ENCODE measurements at regions not wholly inside any gene's neighbourhood (a gene's known extent, or its start where the extent isn't known, plus 50 kb on each side); places are given as distances from the start of the nearest gene placed in this dataset.

- no peaks in the 10 kb centered on the region for H3K79me2 ChIP-seq (ENCODE audit: control insufficient read depth in 1 of 2, insufficient read depth in 2 of 2, low read length in 2 of 2)
- FAIRE-seq (no peak), DNase-seq (ENCODE audit: low read depth in 1 of 2, low spot score in 2 of 2) (no peak)
- no peak overlapping the region for H2AK5ac ChIP-seq (ENCODE audit: low read depth, low read length)
- H2BK20ac ChIP-seq (ENCODE audit: low read length): no peak overlapping the region
- ChIA-PET POLR2A (ENCODE audit: partially characterized antibody) (interaction anchor here (0.6 kb wide), 1 partner anchor 154 kb away, joined by 5 read pairs; no protein-coding TSS in a partner anchor), CTCF (ENCODE audit: partially characterized antibody) (interaction anchor here (0.8 to 3.0 kb wide), 20 partner anchors 12 to 249 kb away, joined by 3 to 14 read pairs (median 4); no protein-coding TSS in a partner anchor)
- H4K5ac ChIP-seq (ENCODE audit: insufficient read length, low read depth, low read length): no peak overlapping the region
- no peak overlapping the region for H3K4me3 ChIP-seq (ENCODE audit: extremely low read depth in 1 of 4, insufficient read depth in 2 of 4, low read depth in 3 of 4, low read length in 4 of 4)
- no peak overlapping the region; the same call in 1 of the 2 replicates for H2BK12ac ChIP-seq (ENCODE audit: low read depth, low read length)
- no peak overlapping the region for H2AFZ ChIP-seq (ENCODE audit: low read length)
- H3K18ac ChIP-seq (ENCODE audit: extremely low read depth, low read length): no peak overlapping the region
- no peak overlapping the region for H3K4me2 ChIP-seq (ENCODE audit: insufficient read depth in 1 of 2, low read depth in 2 of 2, low read length in 2 of 2)
- WGBS, 2 experiments (ENCODE audit: extremely low coverage in 1 of 2, insufficient coverage in 1 of 2, insufficient read length in 1 of 2, insufficient replicate concordance in 2 of 2, low coverage in 1 of 2, low lambda C conversion rate in 2 of 2, missing lambda C conversion rate in 1 of 2): 92% methylated on average over 6 of the region's 6 CpGs; no CpG with 5 or more reads in 1 of the 2 experiments
- no peak overlapping the region for H3K14ac ChIP-seq (ENCODE audit: insufficient read length)
- H3K9ac ChIP-seq (replicated peaks in 1 of 4; ENCODE audit: extremely low read depth in 1 of 4, low read depth in 3 of 4, low read length in 3 of 4): no peak overlapping the region; a peak in 1 of 7 replicates
- H3K4ac ChIP-seq (replicated peaks; ENCODE audit: insufficient read length, low read depth, low read length): no peak overlapping the region
- H3K36me3 ChIP-seq (ENCODE audit: control insufficient read depth in 2 of 4, insufficient read depth in 4 of 4, low read length in 3 of 4): no peaks in the 10 kb centered on the region
- H3K9me3 ChIP-seq (ENCODE audit: insufficient read depth in 2 of 2, low read depth in 1 of 2, low read length in 1 of 2): no peaks in the 10 kb centered on the region
- H3K79me1 ChIP-seq (ENCODE audit: low read depth, low read length): no peaks in the 10 kb centered on the region
- H4K8ac ChIP-seq (ENCODE audit: extremely low read depth, insufficient read depth, low read length): no peak overlapping the region
- H3K23ac ChIP-seq (ENCODE audit: insufficient read length): no peak overlapping the region
- TF ChIP-seq RBBP5 (IDR thresholded peaks at IDR 0.05; ENCODE audit: borderline replicate concordance, low read depth, low read length) (no peak), JUN (IDR thresholded peaks at IDR 0.05; ENCODE audit: low read depth, low read length) (no peak), NRF1 (IDR thresholded peaks at IDR 0.05; ENCODE audit: low read depth, low read length) (no peak), TEAD4 (IDR thresholded peaks at IDR 0.05; ENCODE audit: low read depth, low read length) (no peak), CREB1 (IDR thresholded peaks at IDR 0.05) (no peak)
- H2BK120ac ChIP-seq (replicated peaks; ENCODE audit: low read depth, low read length): no peak overlapping the region
- H2BK5ac ChIP-seq (ENCODE audit: low read depth, low read length): no peak overlapping the region
- no peak overlapping the region for H2BK15ac ChIP-seq (ENCODE audit: low read length)
- H3K27ac ChIP-seq (ENCODE audit: low read depth, low read length): no peak overlapping the region
- H4K91ac ChIP-seq (replicated peaks; ENCODE audit: insufficient read length, low read length): no peak overlapping the region
- no peaks in the 10 kb centered on the region for H4K20me1 ChIP-seq (replicated peaks in 1 of 2; ENCODE audit: control insufficient read depth in 1 of 2, insufficient read depth in 2 of 2, low read length in 2 of 2)
- no peaks in the 10 kb centered on the region; the same call in 1 of the 2 replicates for H3K23me2 ChIP-seq (ENCODE audit: low read depth, low read length)
- H3K4me1 ChIP-seq (replicated peaks in 1 of 4; ENCODE audit: control insufficient read depth in 3 of 4, insufficient read depth in 4 of 4, low read length in 3 of 4): peaks cover 0 to 12% (median 8%) of the 10 kb centered on the region in 4 experiments; a peak in 3 of 7 replicates
- H3K56ac ChIP-seq (replicated peaks; ENCODE audit: insufficient read length, low read depth, low read length): no peak overlapping the region
- H3K27me3 ChIP-seq (replicated peaks in 1 of 4; ENCODE audit: control insufficient read depth in 3 of 4, extremely low read depth in 1 of 4, insufficient read depth in 3 of 4, low read length in 3 of 4): no peaks in the 10 kb centered on the region
Observed at GRCh38 chr6:18748314-18748713, 361.2 kb downstream of the RNF144B start.

Measured in H1 (cell line).